Calu3 (cell line): ENCODE measurements at regions not wholly inside any gene's neighbourhood (a gene's known extent, or its start where the extent isn't known, plus 50 kb on each side); places are given as distances from the start of the nearest gene placed in this dataset.

Source experiments
- BruUV-seq: library from RNA; stranded (reverse); fragments of 400-500 nt; replicated peaks from 2 replicates; lab custom pipeline; 2021; lab: Mats Ljungman, UMichigan
- CTCF ChIA-PET: fragments of 300-600 bp; sonication (Branson Sonifier 250); formaldehyde crosslinking; loops from one replicate; lab custom pipeline; 2022; ENCODE audit warnings: antibody characterized with exemption; lab: Charles Lee
- DNase-seq: peaks from one replicate; pipeline ENCODE4 v3.0.0; 2022
- H3K27ac Mint-ChIP-seq: one replicate; pipeline ENCODE4 v1.8.0; 2022; ENCODE audit warnings: mixed read lengths; ENCODE audit not compliant: unreplicated experiment
- H3K27me3 Mint-ChIP-seq: one replicate; pipeline ENCODE4 v1.8.0; 2022; ENCODE audit warnings: mixed read lengths; ENCODE audit not compliant: unreplicated experiment
- H3K36me3 Mint-ChIP-seq: one replicate; pipeline ENCODE4 v1.8.0; 2022; ENCODE audit warnings: mild to moderate bottlenecking, moderate library complexity, mixed read lengths; ENCODE audit not compliant: insufficient read depth, unreplicated experiment
- H3K4me1 Mint-ChIP-seq: one replicate; pipeline ENCODE4 v1.8.0; 2022; ENCODE audit warnings: mild to moderate bottlenecking, low read depth, mixed read lengths; ENCODE audit not compliant: unreplicated experiment
- H3K4me3 Mint-ChIP-seq: one replicate; pipeline ENCODE4 v1.8.0; 2022; ENCODE audit warnings: mild to moderate bottlenecking, low read depth, moderate library complexity, mixed read lengths; ENCODE audit not compliant: unreplicated experiment
- H3K9me3 Mint-ChIP-seq: one replicate; pipeline ENCODE4 v1.8.0; 2022; ENCODE audit warnings: low read depth, mixed read lengths; ENCODE audit not compliant: unreplicated experiment
- CTCF ChIP-seq: fragments of 200-600 bp; IDR thresholded peaks from one replicate; pipeline ENCODE4 v1.8.0; 2022; ENCODE audit warnings: antibody characterized with exemption; ENCODE audit not compliant: unreplicated experiment
- intact Hi-C: fragments of 100-400 bp; cut with micrococcal nuclease; formaldehyde crosslinking; loops from one replicate; pipeline ENCODE4 v1.10.0; 2022; ENCODE audit not compliant: unreplicated experiment

DNA sequence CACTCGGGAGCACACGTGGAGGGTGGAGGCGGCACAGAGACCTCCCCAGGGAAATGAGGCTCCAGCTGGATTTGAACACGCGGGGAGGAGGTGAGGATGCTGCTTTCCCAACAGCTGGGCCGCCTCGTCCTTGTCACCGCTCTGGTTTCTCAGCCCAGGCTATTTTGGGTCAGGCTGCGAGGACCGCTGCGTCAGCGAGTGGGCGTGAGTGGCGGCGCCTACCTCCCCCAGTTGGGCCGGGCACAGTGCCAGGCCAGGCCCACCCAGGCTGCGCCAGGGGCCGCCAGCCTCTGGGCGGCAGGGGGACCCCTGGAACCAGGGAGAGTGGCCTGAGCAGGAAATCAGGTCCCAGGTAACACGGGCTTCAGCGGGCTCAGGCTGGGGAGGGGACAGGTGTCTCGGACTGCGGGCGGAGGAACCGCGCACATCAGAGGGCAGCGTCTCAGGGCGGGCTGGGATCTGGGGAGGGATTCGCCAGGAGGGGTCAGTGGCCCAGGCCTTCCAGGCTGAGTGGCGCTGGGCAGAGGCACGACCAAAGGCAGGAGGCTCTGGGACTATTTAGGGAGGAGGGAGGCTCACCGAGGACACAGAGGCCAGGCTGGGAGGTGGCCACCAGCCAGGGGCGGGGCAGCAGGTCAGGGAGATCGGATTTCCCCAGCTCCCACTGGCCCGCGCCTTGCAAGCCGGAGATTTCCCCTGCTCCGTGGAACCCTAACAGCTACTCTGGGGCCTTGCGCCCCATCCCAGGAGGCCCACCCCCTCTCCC is 125.2 kb upstream of the RET start:
- no peak for TF ChIP-seq CTCF
- CTCF ChIA-PET, result interaction anchor here (1.0 kb wide), 1 partner anchor 153 kb away, joined by 3 read pairs; no protein-coding TSS in a partner anchor
- peak overlapping the region; percentile 58 for H3K4me3 Mint-ChIP-seq
- H3K36me3 Mint-ChIP-seq, result no peaks in the 10 kb centered on the region
- peak; percentile 35 for DNase-seq
- peaks cover 12% of the 10 kb centered on the region for H3K4me1 Mint-ChIP-seq
- H3K27me3 Mint-ChIP-seq, result peaks cover 28% of the 10 kb centered on the region
- intact Hi-C loops, result no loop called here
- no peaks in the 10 kb centered on the region for H3K9me3 Mint-ChIP-seq
- H3K27ac Mint-ChIP-seq, result no peak overlapping the region
- BruUV-seq, result no TSS peak

GRCh38 chr10:42952349-42952748 is 124.5 kb upstream of the RET start:
- peak; percentile 62 for DNase-seq
- Mint-ChIP-seq H3K27ac (no peak overlapping the region), H3K9me3 (no peaks in the 10 kb centered on the region), H3K4me3 (peak overlapping the region; percentile 58), H3K36me3 (no peaks in the 10 kb centered on the region), H3K4me1 (peaks cover 12% of the 10 kb centered on the region), H3K27me3 (peaks cover 28% of the 10 kb centered on the region)
- no TSS peak for BruUV-seq
- CTCF ChIA-PET, result interaction anchor here (1.0 kb wide), 1 partner anchor 153 kb away, joined by 3 read pairs; no protein-coding TSS in a partner anchor
- no peak for TF ChIP-seq CTCF
- intact Hi-C loops, result no loop called here

DNA sequence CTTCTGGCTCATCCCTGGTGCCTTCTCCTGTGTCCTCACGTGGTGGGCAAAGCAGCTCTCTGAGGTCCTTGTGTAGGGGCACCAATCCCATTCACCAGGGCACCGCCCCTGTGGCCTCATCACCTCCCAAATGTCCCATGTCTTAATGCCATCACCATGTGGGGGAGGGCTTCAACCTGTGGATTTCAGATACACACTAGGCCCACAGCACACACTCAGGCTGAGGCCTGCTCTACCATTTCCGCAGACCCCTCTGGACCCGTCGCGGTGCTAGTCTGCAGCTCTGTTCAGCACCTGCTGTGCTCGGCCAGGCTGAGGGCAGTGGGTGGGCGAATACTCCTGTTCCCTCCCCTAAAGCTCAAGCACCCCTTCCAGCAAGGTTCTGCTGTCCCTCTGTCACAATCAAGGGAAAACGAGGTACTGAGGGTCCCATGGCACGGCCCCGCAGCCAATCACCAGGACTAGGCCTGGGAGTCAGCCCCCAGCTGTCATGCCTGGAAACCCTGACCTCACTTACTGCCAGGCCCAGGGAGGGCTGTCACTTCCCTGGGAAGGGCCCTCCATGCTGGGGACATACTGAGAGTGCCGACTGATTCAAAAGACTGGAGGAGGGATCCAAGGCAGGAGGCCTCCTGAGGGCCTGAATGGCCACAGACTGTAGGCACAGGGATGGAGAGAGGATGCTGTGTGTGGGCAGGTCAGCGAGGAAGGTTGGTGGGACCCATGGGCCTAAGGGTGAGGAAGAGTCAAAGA is 123.8 kb upstream of the RET start:
- Mint-ChIP-seq H3K27me3 (peaks cover 31% of the 10 kb centered on the region), H3K36me3 (no peaks in the 10 kb centered on the region), H3K4me3 (peak overlapping the region; percentile 58), H3K27ac (no peak overlapping the region), H3K9me3 (no peaks in the 10 kb centered on the region), H3K4me1 (peaks cover 12% of the 10 kb centered on the region)
- no peak for DNase-seq
- no TSS peak for BruUV-seq
- no peak for TF ChIP-seq CTCF
- CTCF ChIA-PET, result interaction anchor here (1.0 kb wide), 1 partner anchor 152 kb away, joined by 3 read pairs; no protein-coding TSS in a partner anchor
- intact Hi-C loops, result no loop called here

DNA sequence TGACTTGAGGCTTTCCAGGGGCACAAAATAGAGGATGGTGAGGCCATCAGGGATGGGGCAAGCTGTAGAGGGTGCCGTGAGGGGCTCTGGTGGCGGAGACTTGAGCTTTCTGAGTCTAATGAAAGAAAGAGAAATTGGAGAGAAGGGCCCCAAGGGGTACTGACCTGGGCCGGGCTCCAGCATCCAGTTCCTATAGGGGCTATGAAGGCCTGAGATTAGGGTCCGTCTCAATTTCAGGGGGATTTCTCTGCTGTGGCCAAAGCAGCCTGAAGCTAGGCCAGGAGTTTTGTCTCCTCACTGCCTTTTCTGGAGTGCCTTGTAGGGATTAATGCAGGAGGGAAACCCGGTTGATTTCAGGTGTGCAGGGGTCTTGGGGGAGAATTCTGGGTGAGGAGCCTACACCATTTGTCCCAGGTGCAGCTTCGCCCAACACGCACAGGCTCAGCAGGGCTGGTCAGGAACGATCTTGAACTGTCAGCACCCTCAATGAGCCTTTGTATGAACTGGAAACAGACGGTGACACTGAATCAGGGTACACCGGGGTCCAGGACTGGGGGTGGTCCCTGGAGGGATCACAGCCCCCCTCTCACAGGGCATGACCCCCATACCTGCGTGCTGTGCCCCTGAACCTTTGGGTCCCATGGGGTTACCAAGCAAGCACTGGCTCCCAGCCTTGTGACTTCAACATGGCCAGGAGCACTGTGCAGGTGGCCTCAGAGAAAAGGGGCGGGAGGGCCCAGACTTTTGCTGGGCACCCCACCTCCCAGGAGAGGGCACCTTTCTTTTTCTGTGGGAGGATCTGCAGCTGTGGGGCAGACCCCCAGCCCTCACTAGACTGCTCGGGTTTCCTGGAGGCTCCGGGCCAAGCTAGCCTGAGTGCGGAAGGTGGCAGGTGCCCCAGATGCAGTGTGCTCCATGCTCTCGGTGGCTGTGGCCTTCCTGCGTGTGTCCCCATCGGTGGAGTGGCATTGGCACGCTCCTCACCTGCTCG is 122.9 kb upstream of the RET start:
- no peak for DNase-seq
- H3K27me3 Mint-ChIP-seq, result peaks cover 31% of the 10 kb centered on the region
- H3K9me3 Mint-ChIP-seq, result no peaks in the 10 kb centered on the region
- H3K4me1 Mint-ChIP-seq, result peaks cover 12% of the 10 kb centered on the region
- intact Hi-C loops, result no loop called here
- no peaks in the 10 kb centered on the region for H3K36me3 Mint-ChIP-seq
- H3K27ac Mint-ChIP-seq, result no peak overlapping the region
- CTCF ChIA-PET, result no interaction called here
- TF ChIP-seq CTCF, result no peak
- BruUV-seq, result no TSS peak
- no peak overlapping the region for H3K4me3 Mint-ChIP-seq
